NCI-H345 (cell line): ENCODE measurements at regions not wholly inside any gene's neighbourhood (a gene's known extent, or its start where the extent isn't known, plus 50 kb on each side); places are given as distances from the start of the nearest gene placed in this dataset.
A peak's percentile ranks its signal among the peaks of the same experiment; 100 is the strongest.
"Not testable (repeated sequence)": the region's sequence is repeated elsewhere in the genome, so short reads cannot be mapped to it uniquely, and the experiment has no call there.

ENCODE experiments used
- DNase-seq: peaks from one replicate; lab custom pipeline; 2025; lab: John Stamatoyannopoulos, UW

DNA sequence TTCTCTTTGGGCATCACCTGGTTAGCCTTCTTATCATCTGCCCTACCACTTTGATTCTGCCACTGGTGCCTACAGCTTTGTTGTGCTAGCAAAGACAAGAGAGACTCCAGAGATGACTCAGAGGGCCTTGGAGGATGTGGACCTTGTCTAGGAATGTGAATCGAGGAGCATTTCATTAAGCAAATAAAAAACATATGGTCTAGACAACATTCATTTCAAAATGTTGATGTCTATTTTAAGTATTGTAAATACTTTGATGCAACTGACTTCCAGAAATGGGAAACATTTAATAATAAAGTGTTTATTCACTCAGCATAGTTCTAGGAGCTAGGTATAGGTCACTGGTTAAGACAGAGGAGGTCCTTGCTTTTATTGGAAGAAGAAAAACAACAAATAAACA, 195.5 kb downstream of the CDCA7 start:
- DNase-seq: no peak

- DNase-seq: no peak
Measured at GRCh38 chr2:173552531-173552930, 197.9 kb downstream of the CDCA7 start.

GRCh38 chr2:173553593-173553992, 198.9 kb downstream of the CDCA7 start:
- DNase-seq: no peak

- DNase-seq: peak; percentile 76
Measured at GRCh38 chr2:173555833-173556232, 201.2 kb downstream of the CDCA7 start.

DNA sequence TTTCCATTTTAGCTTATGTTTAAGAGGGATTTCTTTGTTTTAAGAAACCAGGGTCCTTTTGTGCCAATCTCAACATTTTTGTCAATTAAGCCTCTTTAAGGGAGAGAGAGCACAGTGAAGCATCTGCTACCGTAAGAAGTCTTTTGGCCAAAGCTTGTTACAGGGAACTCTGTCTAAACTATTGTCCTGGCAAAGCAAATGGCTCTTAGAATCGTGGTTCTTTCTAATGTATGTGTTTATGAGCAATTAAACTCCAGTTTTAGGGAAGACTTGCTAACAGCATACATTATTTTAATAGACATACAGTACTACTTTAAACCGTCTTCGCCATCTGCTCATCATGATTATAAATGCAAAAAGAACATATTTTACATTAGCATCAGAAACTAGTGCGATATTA, 202.1 kb downstream of the CDCA7 start:
- DNase-seq: no peak

DNA sequence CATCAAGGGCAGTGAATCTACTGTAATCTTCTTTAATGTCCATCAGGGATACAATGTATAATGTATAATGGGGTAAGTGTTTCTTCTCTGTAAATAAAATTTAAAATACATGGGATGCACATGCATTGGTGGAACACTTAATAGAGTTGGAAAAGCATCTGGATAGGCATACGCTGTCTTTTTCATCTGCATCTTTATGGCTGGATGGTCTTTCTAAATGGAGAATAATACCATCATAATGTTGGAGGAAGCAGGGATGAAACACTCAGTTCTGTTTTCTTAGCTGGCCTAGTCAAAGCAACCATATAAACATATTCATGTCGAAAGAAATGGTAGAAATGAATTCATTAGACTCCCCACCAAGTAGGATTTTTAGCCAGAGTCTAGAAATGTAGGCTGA, 202.8 kb downstream of the CDCA7 start:
- no peak for DNase-seq

DNA sequence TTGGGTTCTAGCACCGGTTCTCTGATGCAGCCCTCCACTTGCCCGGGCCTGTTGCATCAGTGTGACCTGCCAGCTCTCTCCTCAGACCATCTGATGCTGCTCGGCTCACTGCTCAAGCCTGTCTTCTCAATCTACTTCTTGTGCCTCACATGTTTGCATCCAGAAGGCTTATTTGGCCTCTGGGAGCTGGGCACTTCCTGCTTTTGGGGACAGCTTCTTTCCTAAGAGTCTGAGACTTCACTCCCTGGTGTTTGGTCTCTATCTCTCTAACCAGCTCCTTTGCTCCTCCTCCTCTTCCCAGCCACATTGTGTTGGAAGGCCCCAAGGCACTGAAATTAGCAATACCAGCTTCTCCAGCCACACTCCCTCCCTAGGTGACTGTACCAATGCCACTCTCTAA, 212.8 kb downstream of the CDCA7 start:
- DNase-seq: no peak

DNA sequence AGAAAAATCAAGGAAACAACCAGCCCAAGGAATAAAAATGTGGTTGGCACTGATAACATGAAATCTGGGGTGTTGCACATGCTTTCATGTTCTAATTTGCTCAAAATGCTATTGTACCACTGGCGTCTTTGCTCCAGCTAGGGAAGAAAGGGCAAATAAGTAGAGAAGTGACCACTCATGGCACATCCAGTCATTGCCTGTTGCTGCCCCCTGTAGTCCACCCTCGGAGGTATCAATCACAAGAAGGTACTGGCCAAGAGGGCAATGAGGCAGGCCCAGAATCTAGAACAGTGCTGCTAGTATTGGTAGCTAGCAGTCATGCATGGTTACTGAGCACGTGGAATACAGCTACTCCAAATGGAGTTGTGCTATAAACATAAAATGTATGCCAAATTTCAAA, 213.4 kb downstream of the CDCA7 start:
- DNase-seq: peak; percentile 22

- DNase-seq: peak; percentile 84
Measured at GRCh38 chr2:173571021-173571821, 216.5 kb downstream of the CDCA7 start.

DNA sequence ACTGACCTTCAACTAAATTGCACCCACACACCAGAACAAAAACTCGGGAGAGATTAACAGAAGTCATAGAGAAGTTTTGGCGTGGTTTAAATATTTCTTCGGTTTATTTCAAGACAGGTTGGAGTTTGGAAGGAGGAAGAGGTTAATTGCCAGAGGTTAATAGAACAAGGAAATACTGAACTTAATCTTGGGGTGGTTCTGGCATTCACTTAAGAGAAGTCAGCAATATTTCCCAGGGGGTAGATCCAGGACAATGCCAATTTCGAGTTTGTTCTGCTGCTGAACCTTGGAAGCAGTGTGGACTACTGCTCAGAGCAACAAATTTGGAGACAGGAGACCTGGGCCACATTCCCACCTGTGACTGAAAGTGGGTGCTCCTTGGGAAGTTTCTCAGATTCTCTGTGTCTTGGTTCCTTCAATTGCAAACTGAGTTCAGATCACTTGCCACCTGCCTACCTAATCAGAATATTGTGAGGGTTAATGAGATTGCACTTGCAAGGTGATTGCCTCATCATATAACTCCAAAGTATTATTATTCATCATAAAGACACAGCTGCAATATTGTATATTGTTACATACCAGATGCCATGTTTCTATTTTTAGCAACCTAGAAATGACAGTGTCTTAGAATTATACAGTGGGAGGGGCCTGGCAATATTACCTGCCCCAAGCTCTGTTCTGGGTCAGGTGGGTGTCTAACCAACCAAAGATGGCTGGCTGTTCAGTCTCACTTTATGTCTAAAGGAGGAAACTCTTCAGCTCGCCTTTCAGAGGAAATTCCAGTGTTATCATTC, 217.4 kb downstream of the CDCA7 start:
- no peak for DNase-seq

GRCh38 chr2:173572848-173573247, 218.2 kb downstream of the CDCA7 start:
- no peak for DNase-seq

- DNase-seq: not testable (repeated sequence)
Measured at GRCh38 chr2:173573782-173574181, 219.1 kb downstream of the CDCA7 start.

GRCh38 chr2:173574324-173575112, 219.8 kb downstream of the CDCA7 start:
- no peak for DNase-seq

DNA sequence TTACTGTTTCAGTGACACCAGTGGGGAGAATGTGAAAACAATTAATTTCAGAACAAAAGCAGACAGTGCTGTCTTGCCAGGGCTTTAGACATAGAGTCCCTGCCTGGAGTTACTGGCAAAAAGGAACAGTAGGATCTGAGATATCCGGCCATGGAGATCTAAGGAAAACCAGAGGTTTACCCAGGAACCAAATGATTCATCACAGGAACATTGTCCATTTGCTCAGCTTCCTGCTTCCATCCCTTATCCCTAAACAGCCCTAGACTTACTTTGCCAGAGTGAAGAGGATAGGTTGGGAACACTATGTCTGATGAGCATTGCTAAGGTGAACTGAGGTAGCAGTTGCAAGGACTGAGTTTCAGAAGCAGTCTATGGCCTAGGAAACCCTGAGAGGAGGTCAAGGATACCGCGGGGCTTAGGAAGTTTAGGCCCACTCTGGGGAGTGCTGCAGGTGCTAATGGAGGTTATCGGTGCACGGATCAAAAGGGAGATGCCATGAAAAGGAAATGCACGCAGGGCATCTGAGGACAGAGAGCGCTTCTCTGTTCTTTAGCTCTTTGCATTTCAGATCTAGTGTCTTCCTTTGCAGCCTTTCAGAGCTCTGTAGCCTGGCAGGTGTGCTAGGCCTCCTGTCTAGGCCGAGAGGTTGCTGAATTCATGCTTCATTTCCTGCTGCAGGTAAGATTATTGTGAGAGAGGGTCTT, 223.9 kb downstream of the CDCA7 start:
- DNase-seq: peak; percentile 12

GRCh38 chr2:173580351-173580750, 225.7 kb downstream of the CDCA7 start:
- no peak for DNase-seq

DNA sequence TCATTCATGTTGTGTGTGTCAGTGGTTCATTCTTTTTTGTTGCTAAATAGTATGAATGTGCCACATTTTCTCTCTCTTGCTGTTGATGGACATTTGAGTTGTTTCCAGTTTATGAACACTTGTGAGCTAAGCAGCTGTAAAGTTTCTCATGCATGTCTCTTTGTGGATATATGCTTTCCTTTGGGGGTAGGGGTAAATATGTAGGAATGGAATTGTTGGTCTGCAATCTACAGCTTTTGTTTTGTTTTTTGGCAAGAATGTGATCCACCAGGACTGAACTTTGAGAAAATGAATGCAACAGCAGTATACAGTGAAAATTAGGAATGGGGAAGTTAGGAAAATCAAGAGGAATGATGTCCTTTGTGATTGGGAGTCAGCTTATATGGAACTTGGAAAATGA, 226.3 kb downstream of the CDCA7 start:
- no peak for DNase-seq

- no peak for DNase-seq
Measured at GRCh38 chr2:173583196-173583595, 228.5 kb downstream of the CDCA7 start.

DNA sequence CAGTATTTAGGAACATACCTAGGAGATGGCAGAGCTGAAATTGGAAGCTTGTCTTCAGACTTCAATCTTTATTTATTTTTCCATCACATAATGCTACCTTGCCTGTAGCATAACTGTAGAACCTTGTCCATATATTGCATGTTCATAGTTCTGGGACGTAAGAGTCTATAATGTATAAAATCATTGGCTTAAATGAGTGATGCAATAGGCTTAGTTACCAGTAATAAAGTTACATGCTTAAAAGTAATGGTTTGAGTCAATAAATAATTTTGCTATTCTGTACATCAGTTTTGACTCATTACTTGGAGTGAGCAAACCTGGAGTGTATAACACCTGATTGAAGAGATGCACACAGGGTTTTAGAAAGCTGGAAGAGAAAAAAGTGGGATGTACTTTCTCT, 229.3 kb downstream of the CDCA7 start:
- DNase-seq: no peak

DNA sequence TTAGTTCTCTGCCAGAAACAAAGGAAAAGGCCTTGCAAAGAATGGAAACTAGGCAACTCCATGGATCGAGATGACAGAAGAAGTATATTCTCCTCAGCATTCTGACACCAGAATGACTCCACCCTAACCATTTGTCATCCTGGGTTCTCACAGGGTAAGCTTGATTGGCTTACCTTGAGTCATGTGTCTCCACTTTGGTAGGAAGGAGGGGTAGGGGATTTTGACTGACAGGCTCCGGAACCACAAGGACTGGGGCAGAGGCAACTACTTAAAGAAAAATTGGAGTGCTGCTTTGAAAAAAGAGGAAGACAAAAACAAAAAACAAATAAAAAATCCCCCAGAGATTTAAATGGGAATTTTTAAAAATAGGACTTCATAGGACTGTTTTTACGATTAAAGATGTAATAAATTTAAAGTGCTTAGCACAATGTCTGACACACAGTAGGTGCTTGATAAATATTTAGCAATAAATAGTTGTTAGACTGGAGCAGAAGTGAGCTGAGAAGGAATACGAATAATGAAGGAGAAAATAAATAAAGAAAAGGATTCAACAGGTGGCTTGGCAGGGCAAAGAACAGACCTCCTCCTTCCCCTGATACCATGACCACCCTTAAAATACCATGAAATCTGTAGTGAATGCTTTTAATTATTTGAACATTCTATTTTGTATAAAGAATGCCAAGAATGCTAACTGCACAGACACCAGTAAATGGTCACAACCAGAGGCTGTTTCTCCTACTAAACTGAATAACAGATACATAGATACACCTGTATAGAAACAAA, 230.2 kb downstream of the CDCA7 start:
- DNase-seq: no peak

- no peak for DNase-seq
Measured at GRCh38 chr2:173588931-173589369, 234.3 kb downstream of the CDCA7 start.
